ENCODE measurements at regions not wholly inside any gene's neighbourhood (a gene's known extent, or its start where the extent isn't known, plus 50 kb on each side); places are given as distances from the start of the nearest gene placed in this dataset.

DNA sequence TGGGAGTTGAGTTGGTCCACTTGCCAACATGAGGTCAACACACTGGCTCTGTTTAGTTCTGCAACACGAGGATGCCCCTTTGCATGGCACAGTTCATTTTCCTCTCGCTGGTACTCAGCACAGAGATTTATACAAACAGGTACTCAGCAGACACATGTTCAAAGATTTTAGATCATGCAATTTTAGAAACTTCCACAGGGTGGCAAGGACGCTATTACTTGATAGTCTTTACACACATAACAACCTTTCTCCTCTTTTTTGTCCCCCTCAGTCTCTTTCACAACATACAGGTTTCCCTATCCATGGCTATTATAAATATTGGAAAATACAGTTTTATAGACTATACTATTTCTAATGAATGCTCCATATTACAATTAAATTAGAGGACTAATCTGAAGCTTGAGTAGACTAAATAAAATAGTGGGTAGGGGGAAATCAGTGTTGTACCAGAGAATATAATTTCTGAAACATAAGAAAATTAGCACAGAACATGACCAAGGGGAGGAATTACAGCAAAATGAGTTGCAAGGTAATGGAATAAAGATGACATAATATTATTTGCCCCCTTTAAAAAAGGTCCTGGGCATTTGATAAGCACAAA is 331.8 kb upstream of the BTBD3 start:
- Histone ChIP-seq H3K4me1 (replicated peaks in 1 of 4; ENCODE audit: control insufficient read depth in 3 of 4, insufficient read depth in 4 of 4, low read length in 3 of 4) (no peaks in the 10 kb centered on the region), H2BK12ac (ENCODE audit: low read depth, low read length) (no peak overlapping the region), H2AFZ (ENCODE audit: low read length) (0 out of 2 replicates have a peak overlapping the region, but pooled peaks have one; percentile 85), H3K9me3 (ENCODE audit: insufficient read depth in 2 of 2, low read depth in 1 of 2, low read length in 1 of 2) (no peaks in the 10 kb centered on the region), H2BK15ac (ENCODE audit: low read length) (no peak overlapping the region), H3K4ac (replicated peaks; ENCODE audit: insufficient read length, low read depth, low read length) (no peak overlapping the region), H4K20me1 (replicated peaks in 1 of 2; ENCODE audit: control insufficient read depth in 1 of 2, insufficient read depth in 2 of 2, low read length in 2 of 2) (no peaks in the 10 kb centered on the region), H2BK120ac (replicated peaks; ENCODE audit: low read depth, low read length) (no peak overlapping the region), H3K4me3 (ENCODE audit: extremely low read depth in 1 of 4, insufficient read depth in 2 of 4, low read depth in 3 of 4, low read length in 4 of 4) (no peak overlapping the region), H3K9ac (replicated peaks in 1 of 4; ENCODE audit: extremely low read depth in 1 of 4, low read depth in 3 of 4, low read length in 3 of 4) (no peak overlapping the region), H3K27ac (ENCODE audit: low read depth, low read length) (no peak overlapping the region), H3K27me3 (replicated peaks in 1 of 4; ENCODE audit: control insufficient read depth in 3 of 4, extremely low read depth in 1 of 4, insufficient read depth in 3 of 4, low read length in 3 of 4) (no peaks in the 10 kb centered on the region), H3K14ac (ENCODE audit: insufficient read length) (no peak overlapping the region), H3K36me3 (ENCODE audit: control insufficient read depth in 2 of 4, insufficient read depth in 4 of 4, low read length in 3 of 4) (no peaks in the 10 kb centered on the region), H2AK5ac (ENCODE audit: low read depth, low read length) (no peak overlapping the region), H3K23ac (ENCODE audit: insufficient read length) (no peak overlapping the region), H3K18ac (ENCODE audit: extremely low read depth, low read length) (no peak overlapping the region), H4K5ac (ENCODE audit: insufficient read length, low read depth, low read length) (peak overlapping the region; percentile 21), H2BK20ac (ENCODE audit: low read length) (no peak overlapping the region), H3K79me2 (ENCODE audit: control insufficient read depth in 1 of 2, insufficient read depth in 2 of 2, low read length in 2 of 2) (no peaks in the 10 kb centered on the region), H3K56ac (replicated peaks; ENCODE audit: insufficient read length, low read depth, low read length) (no peak overlapping the region), H3K4me2 (ENCODE audit: insufficient read depth in 1 of 2, low read depth in 2 of 2, low read length in 2 of 2) (no peak overlapping the region), H2BK5ac (ENCODE audit: low read depth, low read length) (no peak overlapping the region), H3K79me1 (ENCODE audit: low read depth, low read length) (no peaks in the 10 kb centered on the region), H3K23me2 (ENCODE audit: low read depth, low read length) (no peaks in the 10 kb centered on the region), H4K91ac (replicated peaks; ENCODE audit: insufficient read length, low read length) (no peak overlapping the region), H4K8ac (ENCODE audit: extremely low read depth, insufficient read depth, low read length) (no peak overlapping the region)
- ChIA-PET POLR2A (ENCODE audit: partially characterized antibody) (interaction anchor here (0.6 kb wide), 1 partner anchor 72 kb away, joined by 3 read pairs; no protein-coding TSS in a partner anchor), CTCF (ENCODE audit: partially characterized antibody) (interaction anchor here (0.6 to 1.6 kb wide), 8 partner anchors 11 to 421 kb away, joined by 3 to 5 read pairs (median 3); no protein-coding TSS in a partner anchor)
- FAIRE-seq (no peak), DNase-seq (ENCODE audit: low read depth in 1 of 2, low spot score in 2 of 2) (no peak)
- WGBS, 2 experiments (ENCODE audit: extremely low coverage in 1 of 2, insufficient coverage in 1 of 2, insufficient read length in 1 of 2, insufficient replicate concordance in 2 of 2, low coverage in 1 of 2, low lambda C conversion rate in 2 of 2, missing lambda C conversion rate in 1 of 2) = 77% methylated on average over 3 of the region's 3 CpGs; no CpG with 5 or more reads in 1 of the 2 experiments
- TF ChIP-seq, protein P1, sequence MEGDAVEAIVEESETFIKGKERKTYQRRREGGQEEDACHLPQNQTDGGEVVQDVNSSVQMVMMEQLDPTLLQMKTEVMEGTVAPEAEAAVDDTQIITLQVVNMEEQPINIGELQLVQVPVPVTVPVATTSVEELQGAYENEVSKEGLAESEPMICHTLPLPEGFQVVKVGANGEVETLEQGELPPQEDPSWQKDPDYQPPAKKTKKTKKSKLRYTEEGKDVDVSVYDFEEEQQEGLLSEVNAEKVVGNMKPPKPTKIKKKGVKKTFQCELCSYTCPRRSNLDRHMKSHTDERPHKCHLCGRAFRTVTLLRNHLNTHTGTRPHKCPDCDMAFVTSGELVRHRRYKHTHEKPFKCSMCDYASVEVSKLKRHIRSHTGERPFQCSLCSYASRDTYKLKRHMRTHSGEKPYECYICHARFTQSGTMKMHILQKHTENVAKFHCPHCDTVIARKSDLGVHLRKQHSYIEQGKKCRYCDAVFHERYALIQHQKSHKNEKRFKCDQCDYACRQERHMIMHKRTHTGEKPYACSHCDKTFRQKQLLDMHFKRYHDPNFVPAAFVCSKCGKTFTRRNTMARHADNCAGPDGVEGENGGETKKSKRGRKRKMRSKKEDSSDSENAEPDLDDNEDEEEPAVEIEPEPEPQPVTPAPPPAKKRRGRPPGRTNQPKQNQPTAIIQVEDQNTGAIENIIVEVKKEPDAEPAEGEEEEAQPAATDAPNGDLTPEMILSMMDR (IDR thresholded peaks at IDR 0.05; ENCODE audit: control extremely low read depth in 1 of 3, insufficient read depth in 1 of 3, low read depth in 1 of 3, low read length in 3 of 3) = peak in 1 of 3 experiments; percentile 16; a peak in 2 of 4 replicates
- TF ChIP-seq RAD21 (IDR thresholded peaks at IDR 0.05 in 1 of 2, conservative IDR thresholded peaks at IDR 0.05 in 1 of 2; ENCODE audit: low read depth in 2 of 2, low read length in 2 of 2) = peak; percentile 39 to 49; a peak in 3 of 4 replicates
- TF ChIP-seq, protein P2, sequence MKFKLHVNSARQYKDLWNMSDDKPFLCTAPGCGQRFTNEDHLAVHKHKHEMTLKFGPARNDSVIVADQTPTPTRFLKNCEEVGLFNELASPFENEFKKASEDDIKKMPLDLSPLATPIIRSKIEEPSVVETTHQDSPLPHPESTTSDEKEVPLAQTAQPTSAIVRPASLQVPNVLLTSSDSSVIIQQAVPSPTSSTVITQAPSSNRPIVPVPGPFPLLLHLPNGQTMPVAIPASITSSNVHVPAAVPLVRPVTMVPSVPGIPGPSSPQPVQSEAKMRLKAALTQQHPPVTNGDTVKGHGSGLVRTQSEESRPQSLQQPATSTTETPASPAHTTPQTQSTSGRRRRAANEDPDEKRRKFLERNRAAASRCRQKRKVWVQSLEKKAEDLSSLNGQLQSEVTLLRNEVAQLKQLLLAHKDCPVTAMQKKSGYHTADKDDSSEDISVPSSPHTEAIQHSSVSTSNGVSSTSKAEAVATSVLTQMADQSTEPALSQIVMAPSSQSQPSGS (IDR thresholded peaks at IDR 0.05; ENCODE audit: low read length) = no peak
- no peak for TF ChIP-seq SP4 (IDR thresholded peaks at IDR 0.05; ENCODE audit: low read length)
- TF ChIP-seq GABPA (IDR thresholded peaks at IDR 0.05; ENCODE audit: borderline replicate concordance, insufficient read depth, low read length) = no peak
- no peak for TF ChIP-seq POLR2AphosphoS5 (IDR thresholded peaks at IDR 0.05; ENCODE audit: low read depth, low read length)
- TF ChIP-seq EGR1 (IDR thresholded peaks at IDR 0.05; ENCODE audit: borderline replicate concordance, low read depth, low read length) = no peak
- TF ChIP-seq SIRT6 (IDR thresholded peaks at IDR 0.05; ENCODE audit: low read length) = no peak
- no peak for TF ChIP-seq RXRA (IDR thresholded peaks at IDR 0.05; ENCODE audit: insufficient read depth, low read depth, low read length)

Measured in H1 (cell line).